ENCODE measurements at regions not wholly inside any gene's neighbourhood (a gene's known extent, or its start where the extent isn't known, plus 50 kb on each side); places are given as distances from the start of the nearest gene placed in this dataset.

- TF ChIP-seq CTCF (IDR thresholded peaks at IDR 0.05 in 4 of 5, conservative IDR thresholded peaks at IDR 0.05 in 1 of 5) (no peak), POLR2A (IDR thresholded peaks at IDR 0.05) (no peak)
Observed at GRCh38 chr5:124869426-124870033, 123.1 kb upstream of the ZNF608 start.

Measured in gastrocnemius medialis (tissue), 4 donors.